B cell (primary cell): ENCODE measurements at regions not wholly inside any gene's neighbourhood (a gene's known extent, or its start where the extent isn't known, plus 50 kb on each side); places are given as distances from the start of the nearest gene placed in this dataset.

Experiments
- ATAC-seq: fragments of 200-7000 bp; cut with Tn5 transposase; one replicate; pipeline ENCODE4 v1.10.0; 2021; ENCODE audit warnings: low read depth, mild to moderate bottlenecking, moderate number of reproducible peaks, moderate library complexity
- CTCF ChIA-PET: fragments of 350-600 bp; sonication (Branson Sonifier 250); formaldehyde crosslinking; loops from one replicate; lab custom pipeline; 2021; ENCODE audit warnings: antibody characterized with exemption, inconsistent platforms; lab: Charles Lee
- POLR2A ChIA-PET: fragments of 350-600 bp; sonication (Branson Sonifier 250); formaldehyde crosslinking; loops from one replicate; lab custom pipeline; 2021; ENCODE audit warnings: antibody characterized with exemption; lab: Charles Lee
- DNase-seq: peaks from one replicate; pipeline ENCODE4 v3.0.0; 2013
- H2AFZ ChIP-seq: 2 replicates; pipeline ENCODE4 v1.6.1; 2012; ENCODE audit warnings: mild to moderate bottlenecking, low read depth, low read length; ENCODE audit not compliant: insufficient read depth, poor library complexity, severe bottlenecking
- H3K27ac ChIP-seq, 2 donors: 1 replicate in 1 of 2; 2 replicates in 1 of 2; pipeline ENCODE4 v1.5.1; 2012 to 2013; ENCODE audit warnings: low read length in 2 of 2, mild to moderate bottlenecking in 2 of 2, moderate library complexity in 1 of 2
- H3K27me3 ChIP-seq, 4 experiments: fragments of 200-600 bp in 1 of 4; sonication (generic) in 1 of 4; replicated peaks in 1 of 4; 1 replicate in 2 of 4; 2 replicates in 2 of 4; pipeline versions ENCODE4 v1.6.1 to v1.7.0; 2013 to 2016; ENCODE audit warnings: low read length in 3 of 4, mild to moderate bottlenecking in 2 of 4, mixed read lengths in 1 of 4, moderate library complexity in 1 of 4; ENCODE audit not compliant: insufficient read depth in 4 of 4, control insufficient read depth in 3 of 4; ENCODE audit errors: control extremely low read depth in 1 of 4
- H3K36me3 ChIP-seq, 2 experiments: replicated peaks in 1 of 2; 1 replicate in 1 of 2; 2 replicates in 1 of 2; pipeline versions ENCODE4 v1.6.1 to v1.7.1; 2013; ENCODE audit warnings: low read length in 1 of 2; ENCODE audit not compliant: insufficient read depth in 2 of 2, control insufficient read depth in 1 of 2; ENCODE audit errors: control extremely low read depth in 1 of 2, extremely low read depth in 1 of 2
- H3K4me1 ChIP-seq, 2 donors: fragments of 200-600 bp in 1 of 2; sonication (generic) in 1 of 2; 1 replicate in 1 of 2; 2 replicates in 1 of 2; pipeline versions ENCODE4 v1.5.1 to v1.6.1; 2013 to 2017; ENCODE audit warnings: low read length in 2 of 2; ENCODE audit not compliant: control insufficient read depth in 2 of 2, insufficient read depth in 2 of 2
- H3K4me2 ChIP-seq: replicated peaks from 2 replicates; pipeline ENCODE3; 2012; ENCODE audit warnings: mild to moderate bottlenecking, low read depth, low read length; ENCODE audit not compliant: poor library complexity, severe bottlenecking
- H3K4me3 ChIP-seq, 5 experiments: fragments of 200-600 bp in 1 of 5; sonication (generic) in 1 of 5; 1 replicate in 3 of 5; 2 replicates in 2 of 5; pipeline versions ENCODE4 v1.5.1 to v1.7.0; 2011 to 2016; ENCODE audit warnings: low read length in 4 of 5, mild to moderate bottlenecking in 4 of 5, low read depth in 2 of 5, control low read depth in 1 of 5, moderate library complexity in 1 of 5; ENCODE audit not compliant: insufficient read depth in 1 of 5; ENCODE audit errors: control extremely low read depth in 1 of 5, extremely low read depth in 1 of 5
- H3K79me2 ChIP-seq: fragments of 200-600 bp; sonication (generic); one replicate; pipeline ENCODE4 v1.6.0; 2016; ENCODE audit warnings: low read length; ENCODE audit not compliant: control insufficient read depth, insufficient read depth
- H3K9ac ChIP-seq: fragments of 200-600 bp; sonication (generic); 2 replicates; pipeline ENCODE4 v1.6.1; 2017; ENCODE audit warnings: mild to moderate bottlenecking, low read length, moderate library complexity
- H3K9me3 ChIP-seq, 3 donors: one replicate each; pipeline versions ENCODE4 v1.6.1 to v1.7.1; 2013; ENCODE audit warnings: low read length in 2 of 3; ENCODE audit not compliant: control insufficient read depth in 2 of 3, insufficient read depth in 1 of 3; ENCODE audit errors: control extremely low read depth in 1 of 3
- H4K20me1 ChIP-seq: 2 replicates; pipeline ENCODE4 v1.6.0; 2012; ENCODE audit warnings: mild to moderate bottlenecking, low read length; ENCODE audit not compliant: insufficient read depth, control insufficient read depth, poor library complexity, severe bottlenecking
- H3K27ac Mint-ChIP-seq: one replicate; pipeline ENCODE4 v1.8.0; 2021; ENCODE audit warnings: mixed read lengths
- H3K27me3 Mint-ChIP-seq: one replicate; pipeline ENCODE4 v1.8.0; 2021; ENCODE audit warnings: mixed read lengths
- H3K4me1 Mint-ChIP-seq: one replicate; pipeline ENCODE4 v1.8.0; 2021; ENCODE audit warnings: mixed read lengths
- H3K4me3 Mint-ChIP-seq: one replicate; pipeline ENCODE4 v1.8.0; 2021; ENCODE audit warnings: mixed read lengths
- H3K9me3 Mint-ChIP-seq: one replicate; pipeline ENCODE4 v1.8.0; 2022; ENCODE audit warnings: mixed read lengths; ENCODE audit not compliant: insufficient read depth
- CTCF ChIP-seq: fragments of 200-600 bp; IDR thresholded peaks from one replicate; pipeline ENCODE4 v1.8.0; 2022; ENCODE audit warnings: antibody characterized with exemption, mild to moderate bottlenecking
- EZH2 ChIP-seq: IDR thresholded peaks from 2 replicates; pipeline ENCODE4 v1.6.1; 2012; ENCODE audit warnings: borderline replicate concordance, low read depth, mild to moderate bottlenecking, moderate library complexity, low read length; ENCODE audit not compliant: insufficient read depth, poor library complexity, severe bottlenecking
- WGBS: methylation state at CpG from one replicate; pipeline ENCODE4 v1.1.5; 2013; ENCODE audit warnings: missing lambda C conversion rate; ENCODE audit not compliant: insufficient coverage; 5-methylcytosine and 5-hydroxymethylcytosine counted together
- intact Hi-C: fragments of 100-400 bp; cut with micrococcal nuclease; formaldehyde crosslinking; loops from one replicate; pipeline ENCODE4 v1.10.0; 2022

GRCh38 chr13:76091076-76091475 is 454.9 kb downstream of the LMO7 start:
- H3K79me2 ChIP-seq, result no peaks in the 10 kb centered on the region
- WGBS, result 20% methylated on average over 1 of the region's 4 CpGs
- Mint-ChIP-seq H3K9me3 (peaks cover 7% of the 10 kb centered on the region), H3K27me3 (no peaks in the 10 kb centered on the region), H3K27ac (no peak overlapping the region), H3K4me1 (no peaks in the 10 kb centered on the region), H3K4me3 (no peak overlapping the region)
- H3K27me3 ChIP-seq, result no peaks in the 10 kb centered on the region
- intact Hi-C loops, result no loop called here
- POLR2A ChIA-PET, result no interaction called here
- H3K4me3 ChIP-seq, result no peak overlapping the region
- no peaks in the 10 kb centered on the region for H3K36me3 ChIP-seq
- no peaks in the 10 kb centered on the region for H3K4me1 ChIP-seq
- ATAC-seq, result no peak
- no peak overlapping the region for H2AFZ ChIP-seq
- no peak overlapping the region for H3K4me2 ChIP-seq
- peaks cover 5 to 13% (median 8%) of the 10 kb centered on the region in 3 donors for H3K9me3 ChIP-seq
- TF ChIP-seq EZH2 (no peak), CTCF (no peak)
- no peak overlapping the region for H3K27ac ChIP-seq
- H3K9ac ChIP-seq, result no peak overlapping the region
- CTCF ChIA-PET, result no interaction called here
- no peak for DNase-seq
- H4K20me1 ChIP-seq, result no peaks in the 10 kb centered on the region

GRCh38 chr13:76086729-76087128 is 450.6 kb downstream of the LMO7 start:
- no peak for DNase-seq
- Histone ChIP-seq H3K4me3 (no peak overlapping the region), H3K9ac (no peak overlapping the region), H3K9me3 (peaks cover 5 to 13% (median 13%) of the 10 kb centered on the region in 3 donors), H4K20me1 (no peaks in the 10 kb centered on the region), H2AFZ (no peak overlapping the region), H3K27me3 (no peaks in the 10 kb centered on the region), H3K27ac (no peak overlapping the region), H3K36me3 (no peaks in the 10 kb centered on the region), H3K79me2 (no peaks in the 10 kb centered on the region), H3K4me2 (no peak overlapping the region), H3K4me1 (no peaks in the 10 kb centered on the region)
- TF ChIP-seq EZH2 (no peak), CTCF (no peak)
- ChIA-PET CTCF (no interaction called here), POLR2A (no interaction called here)
- Mint-ChIP-seq H3K4me3 (no peak overlapping the region), H3K4me1 (no peaks in the 10 kb centered on the region), H3K27me3 (no peaks in the 10 kb centered on the region), H3K9me3 (peaks cover 7% of the 10 kb centered on the region), H3K27ac (no peak overlapping the region)
- intact Hi-C loops, result no loop called here
- ATAC-seq, result no peak
- WGBS, result 100% methylated on average over 1 of the region's 1 CpG
